GM23338 (cell line): ENCODE measurements at regions not wholly inside any gene's neighbourhood (a gene's known extent, or its start where the extent isn't known, plus 50 kb on each side); places are given as distances from the start of the nearest gene placed in this dataset.

ENCODE experiments used
- EZH2 ChIP-seq: fragments of 200-600 bp; sonication (generic); IDR thresholded peaks from one replicate; pipeline ENCODE4 v1.8.0; 2017; ENCODE audit warnings: antibody characterized with exemption, mild to moderate bottlenecking, low read depth; ENCODE audit not compliant: unreplicated experiment
- EZH2phosphoT487 ChIP-seq: fragments of 200-600 bp; sonication (generic); IDR thresholded peaks from one replicate; pipeline ENCODE4 v1.8.1; 2018; ENCODE audit warnings: antibody characterized with exemption; ENCODE audit not compliant: unreplicated experiment
- TF ChIP-seq, protein P1 (sequence below), 2 experiments: fragments of 200-600 bp in 1 of 2; sonication (generic) in 1 of 2; conservative IDR thresholded peaks; 2 replicates each; pipeline versions ENCODE4 v1.5.1 to v1.6.1; 2016 to 2017; ENCODE audit warnings: antibody characterized with exemption in 2 of 2, low read depth in 2 of 2, mild to moderate bottlenecking in 2 of 2, moderate library complexity in 1 of 2

DNA sequence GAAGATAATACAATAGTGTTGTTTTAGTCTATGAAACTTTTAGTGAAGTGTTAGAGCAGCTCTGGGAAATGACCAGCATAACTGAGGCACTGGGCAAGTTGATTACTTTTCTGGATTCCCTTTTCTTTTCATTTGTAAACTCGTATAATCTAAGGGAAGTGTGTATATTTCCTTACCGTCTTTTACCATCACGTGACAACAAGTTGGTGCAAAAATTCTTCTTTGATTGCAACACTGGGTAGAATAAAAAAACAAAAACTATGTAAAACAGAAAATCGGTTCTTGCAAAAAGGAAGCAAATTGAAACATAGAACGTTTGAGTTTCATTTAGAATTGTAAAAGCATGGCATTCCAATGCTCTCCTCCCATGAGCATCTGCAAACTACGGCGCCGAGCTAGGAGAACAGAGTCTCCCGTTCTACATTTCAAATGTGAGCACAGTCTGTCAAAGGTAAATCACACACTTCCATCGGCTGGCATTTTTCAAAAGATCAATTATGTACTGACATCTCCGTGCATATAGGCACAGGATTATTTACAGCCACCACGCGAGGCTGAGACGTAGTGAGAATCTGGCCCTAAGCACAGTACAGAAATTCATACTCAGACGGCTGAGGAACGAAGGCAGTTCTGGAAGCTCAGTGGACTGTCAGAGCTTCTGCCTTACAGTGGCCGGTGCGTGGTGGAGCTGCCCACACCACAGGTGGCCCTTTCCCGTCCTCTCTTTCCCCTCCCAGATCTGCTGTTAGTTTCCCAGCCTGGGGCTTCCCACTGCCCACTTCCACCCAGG is 314.0 kb downstream of the BMP7 start:
- TF ChIP-seq, protein P1, sequence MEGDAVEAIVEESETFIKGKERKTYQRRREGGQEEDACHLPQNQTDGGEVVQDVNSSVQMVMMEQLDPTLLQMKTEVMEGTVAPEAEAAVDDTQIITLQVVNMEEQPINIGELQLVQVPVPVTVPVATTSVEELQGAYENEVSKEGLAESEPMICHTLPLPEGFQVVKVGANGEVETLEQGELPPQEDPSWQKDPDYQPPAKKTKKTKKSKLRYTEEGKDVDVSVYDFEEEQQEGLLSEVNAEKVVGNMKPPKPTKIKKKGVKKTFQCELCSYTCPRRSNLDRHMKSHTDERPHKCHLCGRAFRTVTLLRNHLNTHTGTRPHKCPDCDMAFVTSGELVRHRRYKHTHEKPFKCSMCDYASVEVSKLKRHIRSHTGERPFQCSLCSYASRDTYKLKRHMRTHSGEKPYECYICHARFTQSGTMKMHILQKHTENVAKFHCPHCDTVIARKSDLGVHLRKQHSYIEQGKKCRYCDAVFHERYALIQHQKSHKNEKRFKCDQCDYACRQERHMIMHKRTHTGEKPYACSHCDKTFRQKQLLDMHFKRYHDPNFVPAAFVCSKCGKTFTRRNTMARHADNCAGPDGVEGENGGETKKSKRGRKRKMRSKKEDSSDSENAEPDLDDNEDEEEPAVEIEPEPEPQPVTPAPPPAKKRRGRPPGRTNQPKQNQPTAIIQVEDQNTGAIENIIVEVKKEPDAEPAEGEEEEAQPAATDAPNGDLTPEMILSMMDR (conservative IDR thresholded peaks at IDR 0.05; ENCODE audit: low read depth in 2 of 2), result no peak
- TF ChIP-seq EZH2phosphoT487 (no peak), EZH2 (no peak)
